Endothelial cell of umbilical vein (primary cell): ENCODE measurements at regions not wholly inside any gene's neighbourhood (a gene's known extent, or its start where the extent isn't known, plus 50 kb on each side); places are given as distances from the start of the nearest gene placed in this dataset. TPM values are rescaled to one million over a fixed set of nuclear protein-coding genes. Genes with fewer than 3 reads are reported as not detected.
"Not testable (repeated sequence)": the region's sequence is repeated elsewhere in the genome, so short reads cannot be mapped to it uniquely, and the experiment has no call there.

Source experiments
- BruUV-seq: library from RNA; stranded (reverse); fragments of 400-500 nt; replicated peaks from 2 replicates; lab custom pipeline; 2021; lab: Mats Ljungman, UMichigan
- CTCF ChIA-PET: fragments of 300-600, 350-600 bp; sonication (Branson Sonifier 250); formaldehyde crosslinking; loops from one replicate; lab custom pipeline; 2021; ENCODE audit warnings: antibody characterized with exemption, inconsistent platforms; lab: Charles Lee
- POLR2A ChIA-PET: fragments of 300-600, 350-600 bp; sonication (Branson Sonifier 250); formaldehyde crosslinking; loops from one replicate; lab custom pipeline; 2021; ENCODE audit warnings: antibody characterized with exemption, inconsistent platforms; lab: Charles Lee
- DNase-seq: peaks from one replicate; pipeline ENCODE4 v3.0.0-alpha.2; 2011; ENCODE audit warnings: low read depth, low spot score
- FAIRE-seq: peaks from 2 replicates; lab custom pipeline; 2011; peaks lifted over from hg19 to GRCh38; lab: Jason Lieb, UNC
- H2AFZ ChIP-seq: 2 replicates; pipeline ENCODE4 v1.6.0; 2012; ENCODE audit warnings: low read depth, low read length, control low read depth, inconsistent platforms
- H3K27ac ChIP-seq: 2 replicates; pipeline ENCODE4 v1.5.1; 2011; ENCODE audit warnings: low read depth, mild to moderate bottlenecking, control low read depth, low read length, moderate library complexity; ENCODE audit not compliant: insufficient read depth
- H3K27me3 ChIP-seq, 2 experiments: 2 replicates each; pipeline versions ENCODE4 v1.6.0 to v1.6.1; 2011; ENCODE audit warnings: low read length in 2 of 2, mixed read lengths in 1 of 2; ENCODE audit not compliant: control insufficient read depth in 2 of 2, insufficient read depth in 2 of 2
- H3K36me3 ChIP-seq, 2 experiments: 2 replicates in 1 of 2; 3 replicates in 1 of 2; pipeline ENCODE4 v1.5.1; 2011; ENCODE audit warnings: low read length in 2 of 2, mild to moderate bottlenecking in 1 of 2, moderate library complexity in 1 of 2; ENCODE audit not compliant: control insufficient read depth in 2 of 2, insufficient read depth in 2 of 2; ENCODE audit errors: extremely low read depth in 1 of 2
- H3K4me1 ChIP-seq: 3 replicates; pipeline ENCODE4 v1.5.1; 2011; ENCODE audit warnings: mild to moderate bottlenecking, low read length; ENCODE audit not compliant: control insufficient read depth, insufficient read depth; ENCODE audit errors: extremely low read depth
- H3K4me2 ChIP-seq: 2 replicates; pipeline ENCODE4 v1.6.1; 2011; ENCODE audit warnings: low read length, control low read depth, mixed read lengths; ENCODE audit not compliant: insufficient read depth
- H3K4me3 ChIP-seq, 3 experiments: fragments of 200-600 bp in 1 of 3; sonication (generic), shearing (Covaris generic) in 1 of 3; replicated peaks in 1 of 3; 2 replicates each; pipeline ENCODE4 v1.5.1; 2011 to 2016; ENCODE audit warnings: control low read depth in 3 of 3, low read length in 3 of 3, mild to moderate bottlenecking in 2 of 3, inconsistent platforms in 1 of 3, low read depth in 1 of 3, moderate library complexity in 1 of 3; ENCODE audit not compliant: insufficient read depth in 1 of 3
- H3K79me2 ChIP-seq: 2 replicates; pipeline ENCODE4 v1.6.0; 2012; ENCODE audit warnings: low read length, inconsistent platforms; ENCODE audit not compliant: control insufficient read depth, insufficient read depth
- H3K9ac ChIP-seq: replicated peaks from 2 replicates; pipeline ENCODE3; 2011; ENCODE audit warnings: low read length, control low read depth; ENCODE audit not compliant: insufficient read depth; ENCODE audit errors: extremely low read depth
- H3K9me1 ChIP-seq: replicated peaks from 3 replicates; pipeline ENCODE4 v1.6.0; 2011; ENCODE audit warnings: mild to moderate bottlenecking, low read length; ENCODE audit not compliant: control insufficient read depth, insufficient read depth; ENCODE audit errors: extremely low read depth
- H3K9me3 ChIP-seq: replicated peaks from 2 replicates; pipeline ENCODE4 v1.5.1; 2012; ENCODE audit warnings: low read length, inconsistent platforms; ENCODE audit not compliant: control insufficient read depth, insufficient read depth
- H4K20me1 ChIP-seq: replicated peaks from 2 replicates; pipeline ENCODE3; 2011; ENCODE audit warnings: mild to moderate bottlenecking, low read length; ENCODE audit not compliant: control insufficient read depth, insufficient read depth; ENCODE audit errors: extremely low read depth
- dilution Hi-C: fragments of 300-500 bp; cut with MboI; formaldehyde crosslinking; loops from one replicate; pipeline ENCODE4 v1.15.0; 2019; ENCODE audit warnings: low sequenced_read_pairs; ENCODE audit not compliant: extremely low pct_ligation_motif_present
- intact Hi-C: fragments of 100-400 bp; cut with micrococcal nuclease; formaldehyde crosslinking; loops from one replicate; pipeline ENCODE4 v1.10.0; 2022
- small RNA-seq: library from RNA; depleted of rRNA; stranded (forward); fragments of <200 nt; gene quantifications from one replicate; pipeline ENCODE3, GENCODE V24; 2012; ENCODE audit warnings: low replicate concordance, low read depth; ENCODE audit not compliant: insufficient read depth, insufficient read length

DNA sequence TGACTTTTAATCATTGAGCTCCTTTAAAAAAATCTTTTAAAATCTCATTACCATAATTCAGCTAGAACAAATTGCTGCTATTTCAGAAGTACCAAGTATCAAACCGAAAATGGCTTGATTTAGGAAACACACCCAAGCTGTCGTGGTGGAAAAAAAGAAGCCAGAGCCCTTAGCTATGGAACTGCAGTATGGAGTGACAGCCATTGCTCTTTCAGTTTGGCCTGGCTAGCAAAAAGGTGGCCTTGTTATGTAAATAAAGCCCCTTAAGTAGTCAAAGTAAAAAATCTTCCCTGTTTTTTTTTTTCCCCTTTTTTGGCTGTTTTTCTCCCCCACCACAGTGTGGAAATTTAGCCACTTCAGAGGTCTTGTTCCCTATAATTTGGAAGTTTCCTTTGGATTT is 66.0 kb upstream of the PTPN20 start:
- DNase-seq, H3K4me1 ChIP-seq, H3K9me3 ChIP-seq, H3K27me3 ChIP-seq, FAIRE-seq, H3K79me2 ChIP-seq, H3K9me1 ChIP-seq, H3K27ac ChIP-seq, BruUV-seq, H3K4me2 ChIP-seq, H3K36me3 ChIP-seq, H3K4me3 ChIP-seq, POLR2A ChIA-PET, H4K20me1 ChIP-seq, H2AFZ ChIP-seq, H3K9ac ChIP-seq, intact Hi-C loops, dilution Hi-C loops, CTCF ChIA-PET: not testable (repeated sequence)

DNA sequence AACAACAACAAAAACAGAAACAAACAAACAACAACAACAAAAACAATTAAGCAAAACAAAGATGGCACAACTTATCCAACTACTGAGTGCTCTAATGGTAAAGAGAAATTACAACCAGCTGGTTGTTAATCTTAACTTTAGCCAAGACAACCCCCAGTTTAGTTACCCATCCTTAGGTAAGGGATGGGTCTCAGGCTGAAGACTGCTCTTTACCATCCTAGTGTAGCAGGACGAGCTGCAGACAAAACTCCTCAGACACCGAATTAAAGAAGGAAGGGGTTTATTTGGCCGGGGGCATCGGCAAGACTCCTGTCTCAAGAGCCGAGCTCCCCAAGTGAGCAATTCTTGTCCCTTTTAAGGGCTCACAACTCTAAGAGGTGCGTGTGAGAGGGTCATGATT is 65.6 kb upstream of the PTPN20 start:
- H3K4me2 ChIP-seq, POLR2A ChIA-PET, H3K79me2 ChIP-seq, H3K27me3 ChIP-seq, H3K9me1 ChIP-seq, H3K4me3 ChIP-seq, FAIRE-seq, DNase-seq, H3K36me3 ChIP-seq, BruUV-seq, H2AFZ ChIP-seq, H3K27ac ChIP-seq, H3K4me1 ChIP-seq, H3K9ac ChIP-seq, H4K20me1 ChIP-seq, CTCF ChIA-PET, intact Hi-C loops, dilution Hi-C loops, H3K9me3 ChIP-seq: not testable (repeated sequence)

DNA sequence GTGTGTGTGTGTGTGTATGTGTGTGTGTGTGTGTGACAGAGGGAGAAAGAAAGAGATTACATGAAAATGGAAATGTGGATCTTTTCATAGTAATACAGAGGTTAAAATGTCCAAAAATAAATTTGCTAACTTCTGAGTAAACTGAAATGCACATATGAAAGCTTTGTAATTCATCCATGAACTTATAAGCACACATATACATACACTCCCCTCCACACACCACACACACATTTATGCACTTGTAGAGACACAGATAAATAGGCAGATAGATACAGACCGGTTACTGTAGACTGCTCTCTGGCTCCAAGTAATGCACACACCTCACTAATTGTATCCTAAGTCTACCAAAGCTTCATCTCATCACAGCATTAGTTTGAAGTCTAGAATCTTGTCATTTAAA is 50.5 kb upstream of the PTPN20 start:
- intact Hi-C loops, H2AFZ ChIP-seq, H3K4me3 ChIP-seq, H3K27ac ChIP-seq, H3K36me3 ChIP-seq, H3K9me1 ChIP-seq, H3K9me3 ChIP-seq, CTCF ChIA-PET, H4K20me1 ChIP-seq, H3K27me3 ChIP-seq, H3K4me2 ChIP-seq, FAIRE-seq, DNase-seq, POLR2A ChIA-PET, dilution Hi-C loops, H3K9ac ChIP-seq, H3K4me1 ChIP-seq, H3K79me2 ChIP-seq, BruUV-seq: not testable (repeated sequence)

Small RNA genes lying in the stretch of these regions (small RNA-seq; reads per million reads assigned to genes)
- gene RNA5SP311, result not detected
